ENCODE measurements at regions not wholly inside any gene's neighbourhood (a gene's known extent, or its start where the extent isn't known, plus 50 kb on each side); places are given as distances from the start of the nearest gene placed in this dataset.

- Histone ChIP-seq H3K27me3 (no peaks in the 10 kb centered on the region), H3K4me3 (no peak overlapping the region), H3K36me3 (ENCODE audit: low read depth, missing control alignments) (no peaks in the 10 kb centered on the region), H3K4me1 (no peaks in the 10 kb centered on the region), H3K27ac (no peak overlapping the region), H3K9me3 (no peaks in the 10 kb centered on the region)
- TF ChIP-seq CTCF (IDR thresholded peaks at IDR 0.05) (no peak), POLR2A (IDR thresholded peaks at IDR 0.05) (no peak)
- no peak for DNase-seq
- 87 to 93% methylated on average over 6 of the region's 6 CpGs for WGBS, 2 donors
- intact Hi-C loops (cut with DNase I; ENCODE audit: low total_unique reads), result no loop called here
Observed at GRCh38 chr3:135453326-135453725, 512.2 kb upstream of the PPP2R3A start.

- Histone ChIP-seq H3K4me1 (no peaks in the 10 kb centered on the region), H3K9me3 (no peaks in the 10 kb centered on the region), H3K36me3 (ENCODE audit: low read depth, missing control alignments) (no peaks in the 10 kb centered on the region), H3K27me3 (no peaks in the 10 kb centered on the region), H3K27ac (no peak overlapping the region), H3K4me3 (no peak overlapping the region)
- intact Hi-C loops (cut with DNase I; ENCODE audit: low total_unique reads), result no loop called here
- DNase-seq, result no peak
- TF ChIP-seq CTCF (IDR thresholded peaks at IDR 0.05), result no peak
- 70 to 76% methylated on average over 4 of the region's 4 CpGs for WGBS, 2 donors
Observed at GRCh38 chr3:135454890-135455289, 510.6 kb upstream of the PPP2R3A start.

- intact Hi-C loops (cut with DNase I; ENCODE audit: low total_unique reads), result no loop called here
- no peak for TF ChIP-seq CTCF (IDR thresholded peaks at IDR 0.05)
- no peak for TF ChIP-seq POLR2A (IDR thresholded peaks at IDR 0.05)
- H3K4me1 ChIP-seq, result no peaks in the 10 kb centered on the region
- H3K36me3 ChIP-seq (ENCODE audit: low read depth, missing control alignments), result no peaks in the 10 kb centered on the region
- no peak overlapping the region for H3K4me3 ChIP-seq
- H3K9me3 ChIP-seq, result no peaks in the 10 kb centered on the region
- no peaks in the 10 kb centered on the region for H3K27me3 ChIP-seq
- DNase-seq, result no peak
- H3K27ac ChIP-seq, result no peak overlapping the region
- 39 to 42% methylated on average over 14 to 15 of the region's 15 CpGs for WGBS, 2 donors
Observed at GRCh38 chr3:135456108-135456790, 509.3 kb upstream of the PPP2R3A start.

GRCh38 chr3:135458541-135459322 is 506.8 kb upstream of the PPP2R3A start:
- 75 to 83% methylated on average over 10 of the region's 10 CpGs for WGBS, 2 donors

More at GRCh38 chr3:135458541-135459322, 506.8 kb upstream of the PPP2R3A start:
- H3K27me3 ChIP-seq, result no peaks in the 10 kb centered on the region
- no peaks in the 10 kb centered on the region for H3K4me1 ChIP-seq
- H3K9me3 ChIP-seq, result no peaks in the 10 kb centered on the region
- no peak overlapping the region for H3K4me3 ChIP-seq
- no peak overlapping the region for H3K27ac ChIP-seq
- TF ChIP-seq CTCF (IDR thresholded peaks at IDR 0.05), result no peak
- TF ChIP-seq POLR2A (IDR thresholded peaks at IDR 0.05), result no peak
- no peaks in the 10 kb centered on the region for H3K36me3 ChIP-seq (ENCODE audit: low read depth, missing control alignments)
- DNase-seq, result no peak
- intact Hi-C loops (cut with DNase I; ENCODE audit: low total_unique reads), result no loop called here
